NB4 (cell line): ENCODE measurements at regions not wholly inside any gene's neighbourhood (a gene's known extent, or its start where the extent isn't known, plus 50 kb on each side); places are given as distances from the start of the nearest gene placed in this dataset.

Source experiments
- MYC ChIP-seq: IDR thresholded peaks from 2 replicates; pipeline ENCODE4 v1.6.1; 2011; ENCODE audit warnings: low read depth, low read length
- POLR2A ChIP-seq: IDR thresholded peaks from 2 replicates; pipeline ENCODE4 v1.6.1; 2011; ENCODE audit warnings: mild to moderate bottlenecking; ENCODE audit not compliant: insufficient read length; ENCODE audit errors: extremely low read depth
- TF ChIP-seq, protein P1 (sequence below): IDR thresholded peaks from one replicate; pipeline ENCODE4 v1.5.1; 2012; ENCODE audit warnings: low read depth, low read length
- TF ChIP-seq, protein P2 (sequence below): IDR thresholded peaks from 2 replicates; pipeline ENCODE4 v1.6.1; 2011; ENCODE audit warnings: low read depth, low read length

GRCh38 chr4:128649161-128649560 lies 160.3 kb upstream of the JADE1 start:
- TF ChIP-seq, protein P1, sequence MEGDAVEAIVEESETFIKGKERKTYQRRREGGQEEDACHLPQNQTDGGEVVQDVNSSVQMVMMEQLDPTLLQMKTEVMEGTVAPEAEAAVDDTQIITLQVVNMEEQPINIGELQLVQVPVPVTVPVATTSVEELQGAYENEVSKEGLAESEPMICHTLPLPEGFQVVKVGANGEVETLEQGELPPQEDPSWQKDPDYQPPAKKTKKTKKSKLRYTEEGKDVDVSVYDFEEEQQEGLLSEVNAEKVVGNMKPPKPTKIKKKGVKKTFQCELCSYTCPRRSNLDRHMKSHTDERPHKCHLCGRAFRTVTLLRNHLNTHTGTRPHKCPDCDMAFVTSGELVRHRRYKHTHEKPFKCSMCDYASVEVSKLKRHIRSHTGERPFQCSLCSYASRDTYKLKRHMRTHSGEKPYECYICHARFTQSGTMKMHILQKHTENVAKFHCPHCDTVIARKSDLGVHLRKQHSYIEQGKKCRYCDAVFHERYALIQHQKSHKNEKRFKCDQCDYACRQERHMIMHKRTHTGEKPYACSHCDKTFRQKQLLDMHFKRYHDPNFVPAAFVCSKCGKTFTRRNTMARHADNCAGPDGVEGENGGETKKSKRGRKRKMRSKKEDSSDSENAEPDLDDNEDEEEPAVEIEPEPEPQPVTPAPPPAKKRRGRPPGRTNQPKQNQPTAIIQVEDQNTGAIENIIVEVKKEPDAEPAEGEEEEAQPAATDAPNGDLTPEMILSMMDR: no peak
- no peak for TF ChIP-seq POLR2A
- TF ChIP-seq, protein P2, sequence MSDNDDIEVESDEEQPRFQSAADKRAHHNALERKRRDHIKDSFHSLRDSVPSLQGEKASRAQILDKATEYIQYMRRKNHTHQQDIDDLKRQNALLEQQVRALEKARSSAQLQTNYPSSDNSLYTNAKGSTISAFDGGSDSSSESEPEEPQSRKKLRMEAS: no peak
- TF ChIP-seq MYC: no peak
